H1 (cell line): ENCODE measurements at regions not wholly inside any gene's neighbourhood (a gene's known extent, or its start where the extent isn't known, plus 50 kb on each side); places are given as distances from the start of the nearest gene placed in this dataset.

Source experiments
- EP300 ChIP-seq, 2 experiments: IDR thresholded peaks; 1 replicate in 1 of 2; 2 replicates in 1 of 2; pipeline ENCODE4 v1.6.1; 2011 to 2012; ENCODE audit warnings: low read depth in 2 of 2, low read length in 2 of 2, mild to moderate bottlenecking in 2 of 2, borderline replicate concordance in 1 of 2, inconsistent platforms in 1 of 2, moderate library complexity in 1 of 2
- SIX5 ChIP-seq: IDR thresholded peaks from 2 replicates; pipeline ENCODE4 v1.6.1; 2011; ENCODE audit warnings: mild to moderate bottlenecking, low read depth, low read length
- TEAD4 ChIP-seq: IDR thresholded peaks from 2 replicates; pipeline ENCODE4 v1.6.1; 2012; ENCODE audit warnings: low read depth, low read length, inconsistent platforms, mixed read lengths

- TF ChIP-seq TEAD4 (no peak), EP300 (IDR thresholded peaks at IDR 0.05; ENCODE audit: borderline replicate concordance in 1 of 2, low read depth in 2 of 2, low read length in 2 of 2) (no peak), SIX5 (no peak)
These were observed 670.8 kb downstream of the TDRD15 start (continued) for GRCh38 chr2:21794611-21795010.
